Right atrium auricular region (tissue), 2 donors: ENCODE measurements at regions not wholly inside any gene's neighbourhood (a gene's known extent, or its start where the extent isn't known, plus 50 kb on each side); places are given as distances from the start of the nearest gene placed in this dataset.

ENCODE experiments used
- DNase-seq: peaks from one replicate; pipeline ENCODE4 v3.0.0-alpha.2; 2019; ENCODE audit warnings: low spot score
- H3K27ac ChIP-seq, 2 donors: fragments of 200-600 bp; sonication (generic); 1 replicate in 1 of 2; 2 replicates in 1 of 2; pipeline ENCODE4 v1.5.1; 2016 to 2019
- H3K27me3 ChIP-seq, 2 donors: fragments of 200-600 bp; sonication (generic); one replicate each; pipeline versions ENCODE4 v1.5.1 to v1.6.0; 2017 to 2019
- H3K36me3 ChIP-seq: fragments of 200-600 bp; sonication (generic); one replicate; pipeline ENCODE4 v1.5.1; 2016
- H3K4me1 ChIP-seq, 2 donors: fragments of 200-600 bp; sonication (generic); one replicate each; pipeline versions ENCODE4 v1.5.1 to v1.6.0; 2017 to 2019
- H3K4me3 ChIP-seq, 2 donors: fragments of 200-600 bp; sonication (generic); 1 replicate in 1 of 2; 2 replicates in 1 of 2; pipeline ENCODE4 v1.5.1; 2017 to 2019; ENCODE audit warnings: mild to moderate bottlenecking in 1 of 2, moderate library complexity in 1 of 2
- H3K9me3 ChIP-seq, 2 donors: fragments of 200-600 bp; sonication (generic); one replicate each; pipeline ENCODE4 v1.5.1; 2019
- CTCF ChIP-seq, 2 donors: fragments of 200-600 bp; sonication (generic); IDR thresholded peaks; one replicate each; pipeline ENCODE4 v1.5.1; 2019; ENCODE audit warnings: antibody characterized with exemption in 2 of 2

DNA sequence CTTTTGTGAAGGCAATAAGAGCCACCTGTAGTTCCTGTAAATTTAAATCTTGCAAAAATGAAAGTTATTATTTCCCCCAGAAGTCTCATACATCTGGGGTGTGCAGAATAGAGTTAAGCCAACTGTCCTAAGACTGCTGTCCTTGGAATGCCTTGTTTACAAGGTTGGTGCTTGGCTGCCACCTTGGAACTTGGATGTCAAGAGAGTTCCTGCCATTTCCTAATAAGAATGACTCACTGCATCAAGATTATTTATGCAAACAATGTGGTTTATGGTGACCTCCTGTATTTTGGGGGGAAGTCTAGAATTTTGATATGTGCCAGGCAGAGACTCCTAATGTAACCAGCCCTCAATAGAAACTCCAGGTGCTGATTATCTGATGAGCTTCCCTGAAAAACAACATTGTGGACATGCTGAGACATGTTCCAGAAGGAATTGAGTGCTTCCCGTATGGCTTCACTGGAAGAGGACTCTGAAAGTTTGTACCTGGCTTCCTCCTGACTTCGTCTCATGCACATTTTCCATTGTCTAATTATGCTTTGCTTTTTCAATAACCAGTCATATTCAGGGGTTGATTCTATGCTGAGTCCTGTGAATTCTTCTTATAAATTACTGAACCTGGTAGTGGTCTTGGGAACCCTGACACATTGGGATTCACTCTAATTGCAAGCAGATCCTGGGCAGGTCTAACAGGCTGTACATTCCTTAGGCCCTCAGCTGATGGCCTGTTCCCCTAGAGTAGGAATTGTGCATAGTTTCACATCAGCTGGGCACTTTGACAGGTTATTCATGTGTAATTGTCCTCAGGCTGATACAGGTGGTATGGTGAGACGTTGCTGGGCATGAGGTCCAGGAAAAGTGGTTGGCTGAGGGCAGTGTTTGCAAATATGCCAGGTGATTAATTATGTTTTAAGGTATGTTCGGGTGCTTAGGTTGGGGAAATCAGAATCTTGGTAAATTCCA is 1370.7 kb upstream of the TMEM132C start:
- Histone ChIP-seq H3K27ac (no peak overlapping the region), H3K9me3 (no peaks in the 10 kb centered on the region), H3K4me1 (no peaks in the 10 kb centered on the region), H3K36me3 (no peaks in the 10 kb centered on the region), H3K27me3 (no peaks in the 10 kb centered on the region), H3K4me3 (no peak overlapping the region)
- TF ChIP-seq CTCF (IDR thresholded peaks at IDR 0.05), result no peak
- DNase-seq, result no peak

DNA sequence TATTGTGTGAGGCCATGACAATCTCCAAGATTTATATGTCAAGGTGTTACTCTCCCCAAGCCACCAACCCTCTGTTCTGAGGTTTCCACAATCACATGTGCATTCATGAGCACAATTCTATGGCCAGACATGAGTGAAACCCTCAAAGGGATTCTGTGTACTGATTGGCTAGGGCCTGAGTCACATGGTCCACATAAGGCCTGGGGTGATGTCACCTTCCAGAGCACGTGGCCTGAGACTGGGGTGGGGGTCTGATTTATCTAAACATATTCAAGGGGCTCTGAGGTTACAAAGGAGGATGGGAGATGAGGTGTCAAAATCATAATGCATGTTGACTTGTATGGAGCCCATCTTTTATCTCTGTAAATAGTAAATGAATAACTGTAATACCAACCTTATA is 1369.9 kb upstream of the TMEM132C start:
- no peak for DNase-seq
- Histone ChIP-seq H3K27ac (no peak overlapping the region), H3K4me1 (no peaks in the 10 kb centered on the region), H3K9me3 (no peaks in the 10 kb centered on the region), H3K27me3 (no peaks in the 10 kb centered on the region), H3K36me3 (no peaks in the 10 kb centered on the region), H3K4me3 (no peak overlapping the region)
- no peak for TF ChIP-seq CTCF (IDR thresholded peaks at IDR 0.05)

DNA sequence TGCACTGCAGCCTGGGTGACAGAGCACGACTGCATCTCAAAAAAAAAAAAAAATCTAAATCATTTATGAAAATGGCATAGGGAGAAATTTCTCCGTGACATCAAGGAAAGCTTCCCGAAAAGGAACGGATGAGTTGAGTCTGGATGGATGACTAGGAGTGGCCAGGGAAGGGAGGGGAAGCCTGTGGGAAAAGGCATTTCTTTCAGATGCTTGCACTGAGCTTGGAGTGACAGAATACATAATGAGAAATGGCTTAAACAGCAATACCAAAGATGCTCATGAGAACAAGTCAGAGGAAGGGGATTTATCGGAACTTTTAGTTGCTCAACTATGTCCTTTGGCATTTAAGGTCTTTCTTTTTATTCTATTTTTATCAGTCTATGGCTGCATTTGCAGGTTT is 1369.2 kb upstream of the TMEM132C start:
- Histone ChIP-seq H3K4me1 (no peaks in the 10 kb centered on the region), H3K27me3 (no peaks in the 10 kb centered on the region), H3K36me3 (no peaks in the 10 kb centered on the region), H3K4me3 (no peak overlapping the region), H3K9me3 (no peaks in the 10 kb centered on the region), H3K27ac (no peak overlapping the region)
- no peak for TF ChIP-seq CTCF (IDR thresholded peaks at IDR 0.05)
- DNase-seq, result no peak

GRCh38 chr12:126898562-126898961 is 1368.4 kb upstream of the TMEM132C start:
- TF ChIP-seq CTCF (IDR thresholded peaks at IDR 0.05), result no peak

DNA sequence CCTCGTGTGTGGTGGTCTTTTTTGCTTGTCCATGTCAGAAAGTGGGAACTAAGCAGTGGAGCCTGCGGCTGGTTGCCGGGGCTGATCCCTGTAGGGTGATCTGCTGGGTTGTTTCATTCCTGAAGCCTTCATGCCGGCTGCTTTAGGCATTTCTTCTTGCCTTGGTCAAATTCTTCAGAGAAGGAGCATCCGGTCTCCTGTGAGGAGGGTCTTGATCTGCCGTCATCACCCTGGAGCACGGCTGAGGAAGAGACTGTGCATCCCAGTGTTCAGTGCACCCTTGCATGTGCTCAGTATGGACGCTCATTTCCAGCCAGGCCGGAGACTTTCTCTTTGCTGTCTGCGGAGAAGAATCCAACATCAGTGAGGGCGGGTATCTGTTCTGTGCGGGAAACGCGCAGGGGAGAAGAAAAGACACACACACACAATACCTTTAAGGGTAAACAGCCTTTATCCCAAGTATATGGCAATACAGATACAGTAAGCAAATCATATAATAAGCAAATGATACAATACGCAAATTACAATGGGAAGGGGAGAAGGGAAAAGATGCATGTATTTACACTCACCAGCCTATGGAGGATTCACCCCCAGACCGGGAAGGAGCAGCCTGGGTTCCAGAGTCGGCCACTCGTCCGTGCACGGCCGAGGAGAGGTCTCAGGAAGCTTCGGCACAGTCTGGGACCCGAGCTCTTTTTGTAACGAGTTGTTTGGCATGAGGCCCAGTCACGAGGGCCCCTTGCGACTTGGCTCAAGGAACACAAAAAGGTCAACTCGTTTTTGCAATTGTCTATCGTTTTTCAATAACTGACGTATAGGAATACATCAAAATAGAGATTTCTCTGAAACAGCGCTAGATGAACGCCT is 1366.8 kb upstream of the TMEM132C start:
- no peaks in the 10 kb centered on the region for H3K4me1 ChIP-seq
- no peak for TF ChIP-seq CTCF (IDR thresholded peaks at IDR 0.05)
- no peaks in the 10 kb centered on the region for H3K36me3 ChIP-seq
- no peak for DNase-seq
- H3K9me3 ChIP-seq, result no peaks in the 10 kb centered on the region
- H3K4me3 ChIP-seq, result no peak overlapping the region
- H3K27me3 ChIP-seq, result no peaks in the 10 kb centered on the region
- H3K27ac ChIP-seq, result no peak overlapping the region

More at GRCh38 chr12:126898562-126898961, 1368.4 kb upstream of the TMEM132C start:
- no peak for DNase-seq
- Histone ChIP-seq H3K4me1 (no peaks in the 10 kb centered on the region), H3K4me3 (no peak overlapping the region), H3K36me3 (no peaks in the 10 kb centered on the region), H3K27ac (no peak overlapping the region), H3K9me3 (no peaks in the 10 kb centered on the region), H3K27me3 (no peaks in the 10 kb centered on the region)
